ENCODE measurements at regions not wholly inside any gene's neighbourhood (a gene's known extent, or its start where the extent isn't known, plus 50 kb on each side); places are given as distances from the start of the nearest gene placed in this dataset.

DNA sequence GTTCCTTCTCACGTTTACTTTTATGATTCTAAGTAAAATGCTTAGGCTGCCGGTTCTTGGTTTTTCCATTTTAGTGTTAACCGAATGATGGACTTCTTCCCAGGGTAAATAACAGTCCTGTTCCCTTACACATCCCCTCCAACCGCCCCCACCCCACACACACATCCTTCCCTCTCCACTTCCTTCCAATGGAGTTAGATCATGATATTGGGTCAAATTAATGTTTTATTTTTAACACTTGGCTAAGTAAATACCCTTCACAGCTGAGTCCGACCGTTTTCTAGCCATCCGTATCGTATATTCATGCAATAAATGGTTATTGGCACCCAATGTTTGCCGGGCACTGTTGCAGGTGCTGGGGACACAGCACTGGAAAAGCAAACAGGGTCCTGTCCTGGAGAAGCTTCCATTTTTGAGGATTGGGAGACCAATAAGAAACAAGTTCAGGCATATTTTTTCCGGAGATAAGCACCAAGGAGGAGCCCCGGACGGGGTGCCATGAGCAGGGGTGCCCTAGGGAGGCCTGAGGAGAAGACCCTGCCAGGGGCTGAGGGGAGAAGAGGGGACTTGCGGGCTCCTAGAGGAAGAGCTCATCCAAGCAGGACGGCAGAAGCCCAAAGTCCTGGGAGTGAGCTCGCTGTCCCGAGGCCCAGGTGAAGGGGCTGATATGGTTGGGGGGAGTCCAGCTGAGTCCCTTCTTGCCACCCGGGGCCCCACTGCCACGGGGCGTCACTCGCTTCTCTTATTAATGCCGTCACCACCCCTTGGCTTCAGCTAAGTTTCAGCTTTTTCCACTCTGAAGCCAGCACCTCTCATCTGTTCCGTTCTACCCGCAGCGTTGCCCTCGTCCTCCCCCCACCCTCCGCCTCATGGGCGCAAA lies 126.0 kb upstream of the RET start:
- no peaks in the 10 kb centered on the region for H3K9me3 ChIP-seq (ENCODE audit: control insufficient read depth, insufficient read depth, low read length)
- ChIA-PET CTCF (no interaction called here), POLR2A (ENCODE audit: unreplicated experiment) (no interaction called here)
- H4K91ac ChIP-seq (ENCODE audit: insufficient read depth, low read depth, low read length): no peak overlapping the region
- H3K23ac ChIP-seq (ENCODE audit: low read depth, low read length): no peak overlapping the region
- WGBS, 2 experiments (ENCODE audit: extremely low coverage in 2 of 2, insufficient read length in 1 of 2): 100% methylated on average over 1 of the region's 27 CpGs; no CpG with 5 or more reads in 1 of the 2 experiments
- no peak overlapping the region for H2BK15ac ChIP-seq (ENCODE audit: low read depth, low read length)
- no peaks in the 10 kb centered on the region for H3K4me1 ChIP-seq (ENCODE audit: control insufficient read depth, insufficient read depth, low read length)
- H3K4me2 ChIP-seq (ENCODE audit: low read depth, low read length): no peak overlapping the region
- peaks cover 18% of the 10 kb centered on the region; the same call in 1 of the 2 replicates for H3K27me3 ChIP-seq (ENCODE audit: control insufficient read depth, insufficient read depth, low read length)
- no peak overlapping the region for H2AFZ ChIP-seq (replicated peaks; ENCODE audit: low read length, poor library complexity)
- intact Hi-C loops (cut with micrococcal nuclease) (no loop called here), dilution Hi-C loops (cut with HindIII; ENCODE audit: low sequenced_read_pairs, unreplicated experiment) (no loop called here), in situ Hi-C loops (cut with MboI; ENCODE audit: low sequenced_read_pairs) (no loop called here)
- ATAC-seq (ENCODE audit: low read depth) (no peak), DNase-seq (no peak)
- H3K4ac ChIP-seq (ENCODE audit: low read depth, low read length): no peak overlapping the region
- no peak overlapping the region for H2AK9ac ChIP-seq (replicated peaks; ENCODE audit: low read depth, low read length, poor library complexity)
- H3K18ac ChIP-seq (ENCODE audit: low read depth, low read length): no peak overlapping the region
- H3K27ac ChIP-seq (ENCODE audit: insufficient read depth, low read length): no peak overlapping the region
- no peak overlapping the region for H2BK120ac ChIP-seq (ENCODE audit: low read depth, low read length)
- H3K79me1 ChIP-seq (ENCODE audit: low read depth in 1 of 2, low read length in 2 of 2): no peaks in the 10 kb centered on the region
- no peak overlapping the region for H3K9ac ChIP-seq (ENCODE audit: low read depth, low read length)
- H4K5ac ChIP-seq (ENCODE audit: low read depth, low read length): no peak overlapping the region
- no peak overlapping the region for H3K14ac ChIP-seq (replicated peaks; ENCODE audit: low read depth, low read length)
- H3K4me3 ChIP-seq (ENCODE audit: insufficient read depth, low read depth, low read length): no peak overlapping the region
- H2BK5ac ChIP-seq (ENCODE audit: low read depth, low read length, poor library complexity, severe bottlenecking): no peak overlapping the region
- no TSS peak for BruUV-seq (replicated peaks)
- H3K36me3 ChIP-seq (ENCODE audit: control insufficient read depth, insufficient read depth, low read length): no peaks in the 10 kb centered on the region
- no peak overlapping the region for H3K56ac ChIP-seq (ENCODE audit: extremely low read depth, insufficient read depth, low read length)
- no peak overlapping the region for H4K8ac ChIP-seq (ENCODE audit: low read depth in 2 of 2, low read length in 2 of 2)
- no peaks in the 10 kb centered on the region for H3K9me1 ChIP-seq (ENCODE audit: insufficient read depth, low read length)
- no peaks in the 10 kb centered on the region for H4K20me1 ChIP-seq (ENCODE audit: insufficient read depth, low read length)
- H2AK5ac ChIP-seq (ENCODE audit: low read depth, low read length): no peak overlapping the region
- H2BK20ac ChIP-seq (ENCODE audit: low read depth, low read length): no peak overlapping the region
- TF ChIP-seq RAD21 (IDR thresholded peaks at IDR 0.05; ENCODE audit: low read length) (no peak), RFX5 (IDR thresholded peaks at IDR 0.05; ENCODE audit: low read depth, low read length) (no peak), SMC3 (IDR thresholded peaks at IDR 0.05; ENCODE audit: low read depth, low read length) (no peak), BHLHE40 (IDR thresholded peaks at IDR 0.05; ENCODE audit: low read depth, low read length) (no peak)
- TF ChIP-seq, protein P1, sequence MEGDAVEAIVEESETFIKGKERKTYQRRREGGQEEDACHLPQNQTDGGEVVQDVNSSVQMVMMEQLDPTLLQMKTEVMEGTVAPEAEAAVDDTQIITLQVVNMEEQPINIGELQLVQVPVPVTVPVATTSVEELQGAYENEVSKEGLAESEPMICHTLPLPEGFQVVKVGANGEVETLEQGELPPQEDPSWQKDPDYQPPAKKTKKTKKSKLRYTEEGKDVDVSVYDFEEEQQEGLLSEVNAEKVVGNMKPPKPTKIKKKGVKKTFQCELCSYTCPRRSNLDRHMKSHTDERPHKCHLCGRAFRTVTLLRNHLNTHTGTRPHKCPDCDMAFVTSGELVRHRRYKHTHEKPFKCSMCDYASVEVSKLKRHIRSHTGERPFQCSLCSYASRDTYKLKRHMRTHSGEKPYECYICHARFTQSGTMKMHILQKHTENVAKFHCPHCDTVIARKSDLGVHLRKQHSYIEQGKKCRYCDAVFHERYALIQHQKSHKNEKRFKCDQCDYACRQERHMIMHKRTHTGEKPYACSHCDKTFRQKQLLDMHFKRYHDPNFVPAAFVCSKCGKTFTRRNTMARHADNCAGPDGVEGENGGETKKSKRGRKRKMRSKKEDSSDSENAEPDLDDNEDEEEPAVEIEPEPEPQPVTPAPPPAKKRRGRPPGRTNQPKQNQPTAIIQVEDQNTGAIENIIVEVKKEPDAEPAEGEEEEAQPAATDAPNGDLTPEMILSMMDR (conservative IDR thresholded peaks at IDR 0.05; ENCODE audit: low read depth, low read length): no peak

All from IMR-90 (cell line).